ENCODE measurements at regions not wholly inside any gene's neighbourhood (a gene's known extent, or its start where the extent isn't known, plus 50 kb on each side); places are given as distances from the start of the nearest gene placed in this dataset.

- no peaks in the 10 kb centered on the region for H3F3A ChIP-seq (ENCODE audit: insufficient read depth, low read length, poor library complexity, severe bottlenecking)
- H3K9me3 ChIP-seq (ENCODE audit: low read length): no peaks in the 10 kb centered on the region
- peaks cover 12% of the 10 kb centered on the region for H3K36me3 ChIP-seq (ENCODE audit: insufficient read depth, low read length)
- H4K20me1 ChIP-seq (ENCODE audit: insufficient read depth): no peaks in the 10 kb centered on the region
- no peak for TF ChIP-seq POLR2AphosphoS5 (IDR thresholded peaks at IDR 0.05)
- no peak for TF ChIP-seq REST (IDR thresholded peaks at IDR 0.05; ENCODE audit: borderline replicate concordance)
- no peak for TF ChIP-seq EZH2 (IDR thresholded peaks at IDR 0.05; ENCODE audit: borderline replicate concordance, insufficient read depth, low read length, poor library complexity, severe bottlenecking)
- no peak for TF ChIP-seq EP300 (conservative IDR thresholded peaks at IDR 0.05; ENCODE audit: poor library complexity, severe bottlenecking)
- TF ChIP-seq SMC3 (conservative IDR thresholded peaks at IDR 0.05; ENCODE audit: poor library complexity): no peak
- no peak for TF ChIP-seq TAF1 (IDR thresholded peaks at IDR 0.05; ENCODE audit: low read depth)
- TF ChIP-seq RAD21 (conservative IDR thresholded peaks at IDR 0.05): no peak
- TF ChIP-seq CTCF (IDR thresholded peaks at IDR 0.05; ENCODE audit: poor library complexity, severe bottlenecking): no peak
- TF ChIP-seq MXI1 (conservative IDR thresholded peaks at IDR 0.05; ENCODE audit: poor library complexity, severe bottlenecking): no peak
- H3K27me3 ChIP-seq (ENCODE audit: insufficient read depth, low read depth, low read length): no peaks in the 10 kb centered on the region
- no peak overlapping the region for H3K4me3 ChIP-seq (ENCODE audit: low read length)
- H3K27ac ChIP-seq (ENCODE audit: low read length): no peak overlapping the region
- H3K9me2 ChIP-seq (ENCODE audit: insufficient read depth, low read length): no peaks in the 10 kb centered on the region
- H2AFZ ChIP-seq (ENCODE audit: low read depth, low read length): no peak overlapping the region
- no peak overlapping the region for H3K4me2 ChIP-seq (ENCODE audit: low read length)
- no peak overlapping the region for H3K9ac ChIP-seq (ENCODE audit: low read length)
- H3K79me2 ChIP-seq (replicated peaks; ENCODE audit: insufficient read depth, low read length): no peaks in the 10 kb centered on the region
These were observed 67.2 kb downstream of the BLTP1 start for GRCh38 chr4:122219356-122219755.

GRCh38 chr4:122221322-122221721 is 69.2 kb downstream of the BLTP1 start:
- H3F3A ChIP-seq (ENCODE audit: insufficient read depth, low read length, poor library complexity, severe bottlenecking): no peaks in the 10 kb centered on the region
- H3K9ac ChIP-seq (ENCODE audit: low read length): no peak overlapping the region
- no peak overlapping the region for H3K4me2 ChIP-seq (ENCODE audit: low read length)
- no peak overlapping the region for H3K4me3 ChIP-seq (ENCODE audit: low read length)
- peaks cover 19% of the 10 kb centered on the region for H3K36me3 ChIP-seq (ENCODE audit: insufficient read depth, low read length)
- H3K79me2 ChIP-seq (replicated peaks; ENCODE audit: insufficient read depth, low read length): no peaks in the 10 kb centered on the region
- H3K9me2 ChIP-seq (ENCODE audit: insufficient read depth, low read length): no peaks in the 10 kb centered on the region
- TF ChIP-seq POLR2AphosphoS5 (IDR thresholded peaks at IDR 0.05) (no peak), REST (IDR thresholded peaks at IDR 0.05; ENCODE audit: borderline replicate concordance) (no peak), MXI1 (conservative IDR thresholded peaks at IDR 0.05; ENCODE audit: poor library complexity, severe bottlenecking) (no peak), CTCF (IDR thresholded peaks at IDR 0.05; ENCODE audit: poor library complexity, severe bottlenecking) (no peak), EZH2 (IDR thresholded peaks at IDR 0.05; ENCODE audit: borderline replicate concordance, insufficient read depth, low read length, poor library complexity, severe bottlenecking) (no peak), TAF1 (IDR thresholded peaks at IDR 0.05; ENCODE audit: low read depth) (no peak), EP300 (conservative IDR thresholded peaks at IDR 0.05; ENCODE audit: poor library complexity, severe bottlenecking) (no peak), RAD21 (conservative IDR thresholded peaks at IDR 0.05) (no peak), SMC3 (conservative IDR thresholded peaks at IDR 0.05; ENCODE audit: poor library complexity) (no peak)
- H3K9me3 ChIP-seq (ENCODE audit: low read length): no peaks in the 10 kb centered on the region
- no peaks in the 10 kb centered on the region for H4K20me1 ChIP-seq (ENCODE audit: insufficient read depth)
- H3K27ac ChIP-seq (ENCODE audit: low read length): no peak overlapping the region
- no peaks in the 10 kb centered on the region for H3K27me3 ChIP-seq (ENCODE audit: insufficient read depth, low read depth, low read length)
- no peak overlapping the region for H2AFZ ChIP-seq (ENCODE audit: low read depth, low read length)

All from neural cell (in vitro differentiated cells).